ENCODE measurements at regions not wholly inside any gene's neighbourhood (a gene's known extent, or its start where the extent isn't known, plus 50 kb on each side); places are given as distances from the start of the nearest gene placed in this dataset.

GRCh38 chr3:59245300-59245858 lies 195.6 kb upstream of the CFAP20DC start:
- no peak for TF ChIP-seq CTCF (IDR thresholded peaks at IDR 0.05; ENCODE audit: low read depth, low read length, missing input control)
- TF ChIP-seq RAD21 (IDR thresholded peaks at IDR 0.05) = no peak
- no peak for TF ChIP-seq REST (IDR thresholded peaks at IDR 0.05)
- TF ChIP-seq ATF3 (IDR thresholded peaks at IDR 0.05) = no peak
- TF ChIP-seq RXRA (IDR thresholded peaks at IDR 0.05) = no peak
- no peak for TF ChIP-seq JUND (IDR thresholded peaks at IDR 0.05)
- no peak for TF ChIP-seq FOXA1 (IDR thresholded peaks at IDR 0.05)
- TF ChIP-seq YY1 (IDR thresholded peaks at IDR 0.05) = no peak
- no peak for TF ChIP-seq GABPA (IDR thresholded peaks at IDR 0.05 in 1 of 2, conservative IDR thresholded peaks at IDR 0.05 in 1 of 2)
